Activated CD4-positive, alpha-beta memory T cell treated with anti-CD3 and anti-CD28 coated beads for 36 hours (primary cell): ENCODE measurements at regions not wholly inside any gene's neighbourhood (a gene's known extent, or its start where the extent isn't known, plus 50 kb on each side); places are given as distances from the start of the nearest gene placed in this dataset.

ENCODE experiments used
- CTCF ChIA-PET: fragments of 350-600 bp; sonication (Branson Sonifier 250); formaldehyde crosslinking; loops from one replicate; lab custom pipeline; 2021; ENCODE audit warnings: antibody characterized with exemption, inconsistent platforms; lab: Charles Lee
- POLR2A ChIA-PET: fragments of 350-600 bp; sonication (Branson Sonifier 250); formaldehyde crosslinking; loops from one replicate; lab custom pipeline; 2021; ENCODE audit warnings: antibody characterized with exemption; lab: Charles Lee
- DNase-seq: peaks from one replicate; pipeline ENCODE4 v3.0.0-alpha.2; 2020
- H3K27ac Mint-ChIP-seq: one replicate; pipeline ENCODE4 v1.8.0; 2021; ENCODE audit warnings: mixed read lengths
- H3K27me3 Mint-ChIP-seq: one replicate; pipeline ENCODE4 v1.8.0; 2021; ENCODE audit warnings: mixed read lengths
- H3K36me3 Mint-ChIP-seq: one replicate; pipeline ENCODE4 v1.8.0; 2021; ENCODE audit warnings: mixed read lengths
- H3K4me1 Mint-ChIP-seq: one replicate; pipeline ENCODE4 v1.8.0; 2021; ENCODE audit warnings: low read depth, mixed read lengths
- H3K4me3 Mint-ChIP-seq: one replicate; pipeline ENCODE4 v1.8.0; 2021; ENCODE audit warnings: mild to moderate bottlenecking, mixed read lengths
- H3K9me3 Mint-ChIP-seq: one replicate; pipeline ENCODE4 v1.8.0; 2021; ENCODE audit warnings: mixed read lengths
- intact Hi-C: fragments of 100-400 bp; cut with micrococcal nuclease; formaldehyde crosslinking; loops from one replicate; pipeline ENCODE4 v1.15.1; 2023

DNA sequence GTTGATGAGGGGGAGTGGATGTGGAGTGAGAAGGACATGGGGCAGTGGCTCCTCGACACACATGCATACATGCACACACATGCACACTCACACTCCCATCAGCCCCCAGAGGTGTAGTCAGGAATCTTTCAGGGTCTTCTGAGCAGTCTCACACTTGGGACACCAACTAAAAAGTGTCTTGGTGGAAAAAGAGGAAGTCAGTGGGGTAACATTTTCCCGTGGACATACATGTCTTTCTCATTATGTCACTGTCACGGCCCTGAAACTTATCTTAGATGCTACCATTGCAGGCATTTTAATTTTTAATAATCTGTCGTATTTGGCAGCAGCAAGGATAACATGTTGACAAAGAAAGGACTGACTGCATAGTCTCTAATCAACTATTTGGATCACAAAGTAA is 261.1 kb downstream of the ADGRG6 start:
- no peak overlapping the region for H3K27ac Mint-ChIP-seq
- H3K4me1 Mint-ChIP-seq, result peaks cover 33% of the 10 kb centered on the region
- POLR2A ChIA-PET, result no interaction called here
- no peak overlapping the region for H3K4me3 Mint-ChIP-seq
- intact Hi-C loops, result loop anchor here (10.0 kb wide), 1 partner anchor 292 kb away; no protein-coding TSS in a partner anchor
- no peaks in the 10 kb centered on the region for H3K27me3 Mint-ChIP-seq
- no peaks in the 10 kb centered on the region for H3K9me3 Mint-ChIP-seq
- no peak for DNase-seq
- CTCF ChIA-PET, result no interaction called here
- peaks cover 2% of the 10 kb centered on the region for H3K36me3 Mint-ChIP-seq

DNA sequence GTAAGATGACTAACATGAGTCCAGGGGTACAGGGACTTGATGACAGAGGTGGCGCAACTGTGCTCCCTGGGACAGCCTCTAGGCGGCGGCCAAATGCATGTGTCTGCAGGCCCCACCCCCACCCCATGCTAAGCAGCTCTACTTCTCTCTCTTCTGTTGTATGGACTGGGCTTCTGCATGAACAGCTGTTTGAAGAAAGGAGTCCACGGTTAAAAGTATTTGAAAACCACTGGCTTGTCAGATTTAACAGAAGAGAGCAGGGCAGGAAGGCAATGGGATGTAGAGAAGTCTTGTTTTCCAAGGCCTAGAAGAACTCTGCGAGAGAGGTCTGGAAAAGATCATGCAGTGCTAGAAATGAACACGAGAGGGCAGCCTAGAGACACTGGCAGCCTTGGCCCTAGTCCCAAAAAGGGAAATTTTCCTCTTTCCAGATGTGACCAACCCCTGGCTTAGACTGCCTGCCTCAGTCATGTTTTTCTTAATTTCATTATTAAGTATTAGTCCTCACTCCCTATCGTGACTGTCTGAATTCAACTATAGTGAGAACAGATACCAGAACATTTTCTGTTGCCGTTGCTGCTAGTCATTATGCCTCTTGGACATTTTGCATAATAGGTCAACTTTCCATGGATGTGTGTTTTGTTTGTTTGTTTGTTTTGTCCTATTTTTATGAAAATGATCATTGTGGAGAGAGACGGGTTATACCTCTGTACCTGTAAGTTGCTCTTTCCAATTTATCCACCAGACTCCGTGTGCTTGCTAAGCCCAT is 265.0 kb downstream of the ADGRG6 start:
- Mint-ChIP-seq H3K9me3 (no peaks in the 10 kb centered on the region), H3K27ac (no peak overlapping the region), H3K4me1 (peaks cover 49% of the 10 kb centered on the region), H3K4me3 (no peak overlapping the region), H3K36me3 (no peaks in the 10 kb centered on the region), H3K27me3 (no peaks in the 10 kb centered on the region)
- peak; percentile 63 for DNase-seq
- CTCF ChIA-PET, result interaction anchor here (0.6 to 3.7 kb wide), 23 partner anchors 8 to 934 kb away, joined by 3 to 16 read pairs (median 3); no protein-coding TSS in a partner anchor
- intact Hi-C loops, result loop anchor here (5.0 to 10.0 kb wide), 3 partner anchors 215 to 380 kb away; partner anchors contain the start of gene HIVEP2
- POLR2A ChIA-PET, result no interaction called here

DNA sequence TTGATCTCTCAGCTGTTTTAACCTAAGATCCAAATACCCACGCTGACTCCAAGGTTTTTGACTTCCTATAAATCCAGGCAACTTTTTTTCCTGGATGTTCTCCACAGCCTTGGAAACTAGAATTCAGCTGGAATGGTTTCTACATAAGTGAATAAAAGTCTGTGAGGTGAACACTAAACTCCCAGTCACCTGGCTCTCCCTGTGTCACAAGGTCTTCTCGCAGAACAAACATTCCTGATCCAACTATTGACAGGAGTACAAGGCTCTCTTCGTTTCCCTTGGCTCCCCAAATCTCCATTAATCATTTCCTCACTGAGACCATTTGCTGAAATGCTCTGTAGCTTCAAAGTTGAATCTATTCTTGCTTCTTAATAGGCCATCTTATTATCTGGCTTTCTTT is 265.7 kb downstream of the ADGRG6 start:
- ChIA-PET POLR2A (no interaction called here), CTCF (interaction anchor here (0.8 to 2.3 kb wide), 9 partner anchors 9 to 860 kb away, joined by 3 to 16 read pairs (median 3); no protein-coding TSS in a partner anchor)
- H3K4me1 Mint-ChIP-seq, result peaks cover 47% of the 10 kb centered on the region
- H3K27me3 Mint-ChIP-seq, result no peaks in the 10 kb centered on the region
- H3K27ac Mint-ChIP-seq, result no peak overlapping the region
- intact Hi-C loops, result loop anchor here (5.0 to 10.0 kb wide), 3 partner anchors 215 to 380 kb away; partner anchors contain the start of gene HIVEP2
- no peaks in the 10 kb centered on the region for H3K36me3 Mint-ChIP-seq
- no peaks in the 10 kb centered on the region for H3K9me3 Mint-ChIP-seq
- DNase-seq, result no peak
- H3K4me3 Mint-ChIP-seq, result no peak overlapping the region

DNA sequence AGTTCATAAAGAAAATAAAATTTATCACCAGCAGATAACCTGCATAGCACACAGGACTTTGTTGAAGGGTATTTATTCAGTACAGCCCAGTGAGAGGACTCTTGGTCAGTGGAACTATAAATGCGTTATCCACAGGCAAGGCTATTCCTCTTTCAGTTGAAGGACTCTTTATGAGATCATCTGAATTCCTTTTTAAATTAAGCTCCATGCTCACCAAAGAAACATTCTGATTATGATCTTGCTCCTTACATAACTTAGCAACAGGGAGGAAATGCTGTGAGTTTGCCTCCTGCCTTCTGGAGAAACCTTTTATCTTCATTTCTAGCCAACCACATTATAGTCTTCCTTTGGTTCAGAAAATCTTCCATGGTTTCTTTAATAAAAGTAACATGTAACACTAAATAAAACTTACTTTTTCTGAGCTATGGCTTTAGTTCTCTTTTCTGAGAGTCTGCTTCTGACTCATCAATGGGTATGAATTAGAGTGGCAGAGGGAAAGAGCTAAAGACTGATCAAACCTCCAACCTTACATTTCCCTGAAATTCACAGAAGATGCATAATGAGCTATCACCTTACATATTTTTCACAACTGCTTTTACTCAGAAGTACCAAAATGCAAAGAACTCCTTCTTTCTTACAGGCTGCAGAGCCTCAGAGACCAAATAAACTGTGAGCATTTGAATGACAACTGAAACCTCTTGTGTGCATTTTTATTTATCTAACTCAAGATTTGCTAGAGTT is 267.2 kb downstream of the ADGRG6 start:
- H3K27ac Mint-ChIP-seq, result peak overlapping the region; percentile 61
- CTCF ChIA-PET, result interaction anchor here (0.9 to 1.8 kb wide), 8 partner anchors 17 to 859 kb away, joined by 3 to 10 read pairs (median 4); no protein-coding TSS in a partner anchor
- peaks cover 43% of the 10 kb centered on the region for H3K4me1 Mint-ChIP-seq
- POLR2A ChIA-PET, result interaction anchor here (1.3 kb wide), 1 partner anchor 344 kb away, joined by 3 read pairs; no protein-coding TSS in a partner anchor
- intact Hi-C loops, result loop anchor here (1.0 to 10.0 kb wide), 7 partner anchors 24 to 858 kb away; partner anchors contain the start of gene HIVEP2
- H3K36me3 Mint-ChIP-seq, result no peaks in the 10 kb centered on the region
- H3K9me3 Mint-ChIP-seq, result peaks cover 13% of the 10 kb centered on the region
- no peak overlapping the region for H3K4me3 Mint-ChIP-seq
- no peaks in the 10 kb centered on the region for H3K27me3 Mint-ChIP-seq
- no peak for DNase-seq

DNA sequence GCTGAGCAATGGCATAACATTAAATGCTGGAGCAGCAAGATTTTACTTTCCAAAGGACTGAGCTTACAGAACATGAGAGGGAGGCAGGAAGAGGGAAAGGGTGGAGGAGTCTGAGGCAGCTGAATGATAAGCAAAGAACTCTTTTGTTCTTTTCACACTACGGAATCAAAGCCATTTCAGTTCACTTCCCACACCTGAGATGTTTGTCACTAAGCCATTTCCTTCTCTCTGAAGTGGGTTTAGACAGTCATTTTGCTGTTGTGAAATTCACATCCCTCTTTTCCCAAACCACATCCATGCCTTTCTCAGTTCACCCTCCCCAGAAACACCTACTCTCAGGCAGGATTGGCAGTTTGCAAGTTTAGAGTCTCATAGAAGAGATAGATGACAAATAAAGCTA is 267.9 kb downstream of the ADGRG6 start:
- CTCF ChIA-PET, result interaction anchor here (0.9 to 1.8 kb wide), 6 partner anchors 18 to 858 kb away, joined by 3 to 6 read pairs (median 4); no protein-coding TSS in a partner anchor
- POLR2A ChIA-PET, result interaction anchor here (1.3 kb wide), 1 partner anchor 343 kb away, joined by 3 read pairs; no protein-coding TSS in a partner anchor
- peak overlapping the region; percentile 61 for H3K27ac Mint-ChIP-seq
- no peak for DNase-seq
- no peaks in the 10 kb centered on the region for H3K27me3 Mint-ChIP-seq
- H3K4me3 Mint-ChIP-seq, result no peak overlapping the region
- H3K4me1 Mint-ChIP-seq, result peaks cover 43% of the 10 kb centered on the region
- H3K36me3 Mint-ChIP-seq, result peaks cover 3% of the 10 kb centered on the region
- H3K9me3 Mint-ChIP-seq, result peaks cover 18% of the 10 kb centered on the region
- intact Hi-C loops, result loop anchor here (1.0 to 10.0 kb wide), 7 partner anchors 25 to 857 kb away; partner anchors contain the start of gene HIVEP2

DNA sequence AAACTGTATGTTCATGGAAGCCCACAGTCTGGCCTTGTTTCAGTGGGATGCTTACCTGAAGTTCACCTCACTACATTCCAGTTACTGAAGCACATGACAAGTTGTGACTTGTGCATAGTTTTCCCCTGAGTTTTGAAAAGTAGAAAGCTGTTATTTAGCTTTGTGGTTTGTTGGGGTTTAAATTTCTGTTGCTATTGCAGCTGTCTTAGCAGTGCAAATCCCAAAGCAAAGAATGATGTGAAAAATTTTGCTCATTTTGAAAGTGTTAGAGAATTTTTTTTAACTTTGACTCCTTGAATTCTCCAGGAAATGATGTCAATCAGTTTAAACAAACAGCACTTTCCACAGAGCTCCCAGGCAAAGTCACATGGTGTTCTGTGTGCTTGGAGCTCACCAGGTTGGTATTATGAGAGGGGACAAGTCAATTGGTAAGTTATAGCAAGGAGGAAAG is 268.4 kb downstream of the ADGRG6 start:
- ChIA-PET POLR2A (interaction anchor here (1.3 kb wide), 1 partner anchor 343 kb away, joined by 3 read pairs; no protein-coding TSS in a partner anchor), CTCF (interaction anchor here (0.5 to 1.8 kb wide), 2 partner anchors 26 to 424 kb away, joined by 3 to 5 read pairs; no protein-coding TSS in a partner anchor)
- Mint-ChIP-seq H3K27ac (no peak overlapping the region), H3K4me3 (no peak overlapping the region), H3K27me3 (no peaks in the 10 kb centered on the region), H3K4me1 (peaks cover 43% of the 10 kb centered on the region), H3K9me3 (peaks cover 18% of the 10 kb centered on the region), H3K36me3 (peaks cover 3% of the 10 kb centered on the region)
- no peak for DNase-seq
- intact Hi-C loops, result no loop called here

DNA sequence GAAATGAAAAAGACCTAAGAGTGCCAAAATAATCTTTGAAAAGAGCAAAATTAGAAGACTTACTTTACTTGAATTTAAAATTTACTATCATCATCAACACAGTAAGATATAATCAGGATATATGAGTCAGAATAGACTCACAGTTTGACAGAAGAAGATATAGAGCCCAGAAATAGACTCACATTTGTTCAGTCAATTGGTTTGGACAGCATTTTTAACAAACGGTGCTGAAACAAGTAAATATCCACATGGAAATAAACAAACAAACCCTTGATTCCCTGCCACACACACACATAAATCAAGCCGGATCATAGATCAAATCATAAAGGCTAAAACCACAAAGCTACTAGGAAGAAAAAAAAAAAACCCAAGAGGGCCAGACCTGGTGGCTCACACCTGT is 291.1 kb downstream of the ADGRG6 start:
- Mint-ChIP-seq H3K36me3 (peaks cover 4% of the 10 kb centered on the region), H3K27me3 (peaks cover 2% of the 10 kb centered on the region), H3K9me3 (peaks cover 17% of the 10 kb centered on the region), H3K4me1 (no peaks in the 10 kb centered on the region), H3K4me3 (no peak overlapping the region), H3K27ac (no peak overlapping the region)
- ChIA-PET POLR2A (no interaction called here), CTCF (interaction anchor here (1.4 kb wide), 1 partner anchor 100 kb away, joined by 4 read pairs; no protein-coding TSS in a partner anchor)
- intact Hi-C loops, result no loop called here
- no peak for DNase-seq

DNA sequence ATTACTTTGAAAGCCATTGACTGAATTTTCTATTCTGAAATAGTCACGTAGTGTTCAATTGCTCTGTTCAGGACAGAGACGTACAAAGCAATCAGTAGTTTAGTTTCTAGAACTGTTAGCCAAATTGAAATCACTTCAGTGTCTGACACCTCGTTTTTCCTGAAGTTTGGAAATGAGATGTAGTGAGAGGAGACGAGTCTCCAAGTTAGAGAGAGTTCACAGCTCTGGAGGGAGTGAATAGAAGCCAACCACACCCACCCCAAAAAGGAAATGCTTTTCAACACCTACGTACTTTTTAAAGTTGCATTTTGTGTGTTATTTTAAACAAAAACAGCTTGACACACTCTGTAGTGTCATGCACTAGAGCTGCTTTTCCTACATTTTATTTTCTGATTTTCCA is 296.0 kb downstream of the ADGRG6 start:
- no peaks in the 10 kb centered on the region for H3K9me3 Mint-ChIP-seq
- H3K27ac Mint-ChIP-seq, result no peak overlapping the region
- no peak overlapping the region for H3K4me3 Mint-ChIP-seq
- ChIA-PET CTCF (interaction anchor here (1.2 kb wide), 1 partner anchor 22 kb away, joined by 6 read pairs; no protein-coding TSS in a partner anchor), POLR2A (no interaction called here)
- intact Hi-C loops, result no loop called here
- H3K27me3 Mint-ChIP-seq, result peaks cover 5% of the 10 kb centered on the region
- no peaks in the 10 kb centered on the region for H3K36me3 Mint-ChIP-seq
- no peaks in the 10 kb centered on the region for H3K4me1 Mint-ChIP-seq
- DNase-seq, result no peak

DNA sequence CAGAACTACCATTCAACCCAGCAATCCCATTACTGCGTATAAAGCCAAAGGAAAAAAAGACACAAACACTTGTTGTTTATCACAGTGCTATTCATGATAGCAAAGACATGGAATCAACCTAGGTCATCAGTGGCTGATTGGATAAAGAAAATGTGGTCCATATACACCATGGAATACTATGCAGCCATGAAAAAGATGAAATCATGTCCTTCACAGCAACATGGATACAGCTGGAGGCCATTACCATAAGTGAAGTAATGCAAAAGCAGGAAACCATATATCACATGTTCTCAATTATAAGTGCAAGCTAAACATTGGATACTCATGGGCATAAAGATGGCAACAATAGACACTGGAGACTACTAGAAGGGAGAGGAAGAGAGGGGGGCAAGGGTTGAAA is 299.6 kb downstream of the ADGRG6 start:
- no peak overlapping the region for H3K27ac Mint-ChIP-seq
- H3K36me3 Mint-ChIP-seq, result no peaks in the 10 kb centered on the region
- H3K4me3 Mint-ChIP-seq, result no peak overlapping the region
- no peaks in the 10 kb centered on the region for H3K4me1 Mint-ChIP-seq
- ChIA-PET POLR2A (no interaction called here), CTCF (no interaction called here)
- no peak for DNase-seq
- intact Hi-C loops, result no loop called here
- no peaks in the 10 kb centered on the region for H3K9me3 Mint-ChIP-seq
- peaks cover 11% of the 10 kb centered on the region for H3K27me3 Mint-ChIP-seq

DNA sequence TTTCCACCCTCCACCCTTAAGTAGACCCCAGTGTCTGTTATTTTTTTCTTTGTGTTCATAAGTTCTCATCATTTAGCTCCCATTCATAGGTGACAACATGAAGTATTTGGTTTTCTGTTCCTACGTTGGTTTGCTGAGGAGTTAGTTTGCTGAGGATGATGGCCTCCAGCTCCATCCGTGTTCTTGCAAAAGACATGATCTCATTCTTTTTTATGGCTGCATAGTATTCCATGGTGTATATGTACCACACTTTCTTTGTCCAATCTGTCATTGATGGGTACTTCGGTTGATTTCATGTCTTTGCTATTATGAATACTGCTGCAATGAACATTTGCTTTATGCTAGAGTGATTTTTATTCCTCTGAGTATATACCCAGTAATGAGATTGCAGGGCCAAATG is 301.2 kb downstream of the ADGRG6 start:
- intact Hi-C loops, result no loop called here
- Mint-ChIP-seq H3K4me1 (no peaks in the 10 kb centered on the region), H3K4me3 (no peak overlapping the region), H3K36me3 (no peaks in the 10 kb centered on the region), H3K27ac (no peak overlapping the region), H3K9me3 (no peaks in the 10 kb centered on the region), H3K27me3 (peaks cover 10% of the 10 kb centered on the region)
- no peak for DNase-seq
- ChIA-PET POLR2A (no interaction called here), CTCF (interaction anchor here (1.3 kb wide), 1 partner anchor 52 kb away, joined by 3 read pairs; no protein-coding TSS in a partner anchor)

DNA sequence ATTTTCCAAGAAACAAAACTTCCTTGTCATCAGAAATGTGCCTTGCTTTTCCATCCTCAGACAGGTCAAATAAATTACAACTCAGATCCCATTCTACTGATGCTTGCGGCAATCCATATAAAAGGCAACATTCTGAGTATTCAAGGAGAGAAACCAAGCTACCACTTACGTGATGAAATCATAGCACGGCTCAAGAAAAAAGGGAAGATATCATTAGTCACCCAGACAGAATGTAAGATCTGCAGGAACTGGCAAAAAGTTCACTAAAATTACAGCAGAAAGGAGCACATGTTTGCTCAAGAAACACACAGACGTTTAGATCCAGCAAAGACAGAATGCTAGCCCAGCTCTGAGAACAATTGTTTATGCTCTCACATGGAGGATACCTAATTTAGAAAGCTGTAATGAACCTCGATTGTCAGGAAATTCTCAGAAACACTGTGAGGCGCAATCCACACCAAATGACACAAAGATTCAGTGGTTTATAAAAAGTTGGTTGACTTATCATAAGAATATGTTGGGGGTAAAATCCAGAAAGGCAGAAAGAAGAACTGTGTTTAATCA is 304.2 kb downstream of the ADGRG6 start:
- Mint-ChIP-seq H3K27me3 (peaks cover 8% of the 10 kb centered on the region), H3K9me3 (no peaks in the 10 kb centered on the region), H3K4me3 (no peak overlapping the region), H3K36me3 (no peaks in the 10 kb centered on the region), H3K4me1 (no peaks in the 10 kb centered on the region), H3K27ac (no peak overlapping the region)
- CTCF ChIA-PET, result no interaction called here
- POLR2A ChIA-PET, result no interaction called here
- DNase-seq, result no peak
- intact Hi-C loops, result no loop called here
